ENCODE measurements at regions not wholly inside any gene's neighbourhood (a gene's known extent, or its start where the extent isn't known, plus 50 kb on each side); places are given as distances from the start of the nearest gene placed in this dataset.
"Not testable (repeated sequence)": the region's sequence is repeated elsewhere in the genome, so short reads cannot be mapped to it uniquely, and the experiment has no call there.

- not testable (repeated sequence) for DNase-seq
Measured at GRCh38 chr15:30845536-30845935, 58.2 kb upstream of the FAN1 start.

Measured in NCI-H1436 (cell line).